OCI-LY1 (cell line): ENCODE measurements at regions not wholly inside any gene's neighbourhood (a gene's known extent, or its start where the extent isn't known, plus 50 kb on each side); places are given as distances from the start of the nearest gene placed in this dataset.

Source experiments
- H2AFZ ChIP-seq: fragments of 200-600 bp; sonication (generic), shearing (Covaris generic); 2 replicates; pipeline ENCODE4 v1.6.0; 2014; ENCODE audit warnings: antibody characterized with exemption, mild to moderate bottlenecking, low read length
- H3F3A ChIP-seq: fragments of 200-600 bp; sonication (generic), shearing (Covaris generic); 2 replicates; pipeline ENCODE4 v1.6.0; 2014; ENCODE audit warnings: mild to moderate bottlenecking, antibody characterized with exemption, low read length, moderate library complexity; ENCODE audit not compliant: insufficient read depth
- H3K27ac ChIP-seq: fragments of 200-600 bp; sonication (generic); 2 replicates; pipeline ENCODE4 v1.5.1; 2014; ENCODE audit warnings: low read length, mixed run types, mild to moderate bottlenecking, low read depth; ENCODE audit not compliant: poor library complexity, severe bottlenecking
- H3K27me3 ChIP-seq: fragments of 200-600 bp; sonication (generic); 2 replicates; pipeline ENCODE4 v1.6.0; 2014; ENCODE audit warnings: antibody characterized with exemption, mild to moderate bottlenecking, low read length, moderate library complexity; ENCODE audit not compliant: insufficient read depth
- H3K36me3 ChIP-seq: fragments of 200-600 bp; sonication (generic); 2 replicates; pipeline ENCODE4 v1.6.1; 2014; ENCODE audit warnings: mild to moderate bottlenecking, antibody characterized with exemption, low read length, moderate library complexity, mixed read lengths; ENCODE audit not compliant: insufficient read depth
- H3K4me1 ChIP-seq: fragments of 200-600 bp; sonication (generic); 2 replicates; pipeline ENCODE4 v1.5.1; 2014; ENCODE audit warnings: mild to moderate bottlenecking, low read length, moderate library complexity; ENCODE audit not compliant: insufficient read depth, severe bottlenecking
- H3K4me2 ChIP-seq: fragments of 200-600 bp; sonication (generic), shearing (Covaris generic); 2 replicates; pipeline ENCODE4 v1.6.1; 2014; ENCODE audit warnings: low read length
- H3K4me3 ChIP-seq: fragments of 200-600 bp; sonication (generic); 2 replicates; pipeline ENCODE4 v1.5.1; 2014; ENCODE audit warnings: low read length, low read depth, mild to moderate bottlenecking, mixed read lengths; ENCODE audit not compliant: poor library complexity, severe bottlenecking
- H3K79me2 ChIP-seq: fragments of 200-600 bp; shearing (Covaris generic); 2 replicates; pipeline ENCODE4 v1.6.1; 2016; ENCODE audit warnings: mixed run types, low read length, mixed read lengths; ENCODE audit not compliant: insufficient read depth
- H3K9ac ChIP-seq: fragments of 200-600 bp; sonication (generic), shearing (Covaris generic); 2 replicates; pipeline ENCODE4 v1.6.1; 2014; ENCODE audit warnings: mild to moderate bottlenecking, low read length, mixed read lengths
- H3K9me2 ChIP-seq: fragments of 200-600 bp; sonication (generic), shearing (Covaris generic); 2 replicates; pipeline ENCODE4 v1.6.1; 2014; ENCODE audit warnings: low read depth, mild to moderate bottlenecking, low read length, mixed read lengths
- H3K9me3 ChIP-seq: fragments of 200-600 bp; shearing (Covaris generic); 2 replicates; pipeline ENCODE4 v1.6.1; 2014; ENCODE audit warnings: low read length, mixed read lengths
- H4K20me1 ChIP-seq: fragments of 200-600 bp; sonication (generic), shearing (Covaris generic); 2 replicates; pipeline ENCODE4 v1.6.0; 2016; ENCODE audit warnings: mild to moderate bottlenecking, low read length; ENCODE audit not compliant: insufficient read depth
- EZH2 ChIP-seq: fragments of 200-600 bp; sonication (generic), shearing (Covaris generic); IDR thresholded peaks from 2 replicates; pipeline ENCODE4 v1.8.0; 2017; ENCODE audit warnings: borderline replicate concordance, mixed run types, mild to moderate bottlenecking, antibody characterized with exemption, low read length, moderate library complexity, mixed read lengths
- TF ChIP-seq, protein P1 (sequence below): fragments of 200-600 bp; sonication (generic), shearing (Covaris generic); IDR thresholded peaks from 2 replicates; pipeline ENCODE4 v1.5.1; 2017; ENCODE audit warnings: mild to moderate bottlenecking, antibody characterized with exemption, low read length, moderate library complexity, mixed read lengths

DNA sequence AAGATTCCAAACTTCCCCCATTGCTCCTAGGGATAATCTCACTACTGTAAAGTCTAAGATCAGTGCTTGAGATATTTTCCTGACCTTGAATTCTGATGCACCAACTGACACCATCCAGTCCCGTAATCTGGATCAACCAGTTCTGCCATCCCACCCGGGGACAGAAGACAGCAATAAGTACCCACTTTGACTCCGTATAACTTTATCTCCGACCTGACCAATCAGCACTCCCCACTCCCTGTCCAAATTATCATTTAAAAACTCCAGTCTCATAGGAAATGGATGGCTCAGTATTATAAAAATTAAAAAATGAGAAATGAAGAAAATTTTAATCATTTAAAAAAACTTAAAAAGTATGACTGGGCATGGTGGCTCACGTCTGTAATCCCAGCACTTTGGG lies 61.4 kb upstream of the ABCC4 start:
- H3K27ac ChIP-seq: no peak overlapping the region
- no peaks in the 10 kb centered on the region for H3K9me2 ChIP-seq
- H3K9ac ChIP-seq: no peak overlapping the region
- no peaks in the 10 kb centered on the region for H4K20me1 ChIP-seq
- no peak overlapping the region for H2AFZ ChIP-seq
- no peaks in the 10 kb centered on the region for H3K9me3 ChIP-seq
- H3K79me2 ChIP-seq: no peaks in the 10 kb centered on the region
- no peak overlapping the region for H3K4me2 ChIP-seq
- no peaks in the 10 kb centered on the region for H3K36me3 ChIP-seq
- no peaks in the 10 kb centered on the region; the same call in 1 of the 2 replicates for H3K27me3 ChIP-seq
- no peaks in the 10 kb centered on the region for H3F3A ChIP-seq
- TF ChIP-seq, protein P1, sequence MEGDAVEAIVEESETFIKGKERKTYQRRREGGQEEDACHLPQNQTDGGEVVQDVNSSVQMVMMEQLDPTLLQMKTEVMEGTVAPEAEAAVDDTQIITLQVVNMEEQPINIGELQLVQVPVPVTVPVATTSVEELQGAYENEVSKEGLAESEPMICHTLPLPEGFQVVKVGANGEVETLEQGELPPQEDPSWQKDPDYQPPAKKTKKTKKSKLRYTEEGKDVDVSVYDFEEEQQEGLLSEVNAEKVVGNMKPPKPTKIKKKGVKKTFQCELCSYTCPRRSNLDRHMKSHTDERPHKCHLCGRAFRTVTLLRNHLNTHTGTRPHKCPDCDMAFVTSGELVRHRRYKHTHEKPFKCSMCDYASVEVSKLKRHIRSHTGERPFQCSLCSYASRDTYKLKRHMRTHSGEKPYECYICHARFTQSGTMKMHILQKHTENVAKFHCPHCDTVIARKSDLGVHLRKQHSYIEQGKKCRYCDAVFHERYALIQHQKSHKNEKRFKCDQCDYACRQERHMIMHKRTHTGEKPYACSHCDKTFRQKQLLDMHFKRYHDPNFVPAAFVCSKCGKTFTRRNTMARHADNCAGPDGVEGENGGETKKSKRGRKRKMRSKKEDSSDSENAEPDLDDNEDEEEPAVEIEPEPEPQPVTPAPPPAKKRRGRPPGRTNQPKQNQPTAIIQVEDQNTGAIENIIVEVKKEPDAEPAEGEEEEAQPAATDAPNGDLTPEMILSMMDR: no peak
- TF ChIP-seq EZH2: no peak
- no peak overlapping the region for H3K4me3 ChIP-seq
- peaks cover 3% of the 10 kb centered on the region for H3K4me1 ChIP-seq

DNA sequence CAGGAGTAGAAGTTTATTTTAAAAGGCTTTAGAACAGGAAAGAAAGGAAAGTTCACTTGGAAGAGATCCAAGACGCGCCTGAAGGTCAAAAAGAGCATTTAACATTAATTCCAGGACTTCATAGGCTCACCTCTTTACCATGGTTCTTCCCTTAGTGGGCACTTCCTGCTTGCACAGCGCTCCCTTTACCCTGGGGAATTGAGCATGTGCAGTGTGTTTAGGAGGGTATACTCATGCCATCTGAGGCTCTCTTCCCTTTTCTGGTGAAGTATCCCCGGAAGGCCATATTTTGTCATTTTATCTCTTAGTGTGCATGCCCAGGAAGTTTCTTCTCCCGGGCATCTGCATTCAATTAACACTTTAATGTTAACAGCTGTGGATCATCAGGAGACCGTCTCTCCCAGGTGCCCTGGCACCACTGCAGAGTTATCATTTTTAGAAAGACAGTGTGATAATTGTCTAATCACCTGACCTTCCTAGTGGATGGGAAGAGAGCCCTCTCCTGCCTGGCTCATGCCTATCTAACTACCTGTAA lies 66.1 kb upstream of the ABCC4 start:
- Histone ChIP-seq H3K9me2 (no peaks in the 10 kb centered on the region), H3K27me3 (no peaks in the 10 kb centered on the region; the same call in 1 of the 2 replicates), H3K79me2 (no peaks in the 10 kb centered on the region), H3K4me1 (peaks cover 3% of the 10 kb centered on the region), H3K9ac (no peak overlapping the region), H3F3A (no peaks in the 10 kb centered on the region), H3K9me3 (no peaks in the 10 kb centered on the region), H3K27ac (no peak overlapping the region), H2AFZ (no peak overlapping the region), H3K4me2 (no peak overlapping the region), H3K36me3 (no peaks in the 10 kb centered on the region), H4K20me1 (no peaks in the 10 kb centered on the region), H3K4me3 (no peak overlapping the region)
- TF ChIP-seq, protein P1: no peak
- TF ChIP-seq EZH2: no peak

DNA sequence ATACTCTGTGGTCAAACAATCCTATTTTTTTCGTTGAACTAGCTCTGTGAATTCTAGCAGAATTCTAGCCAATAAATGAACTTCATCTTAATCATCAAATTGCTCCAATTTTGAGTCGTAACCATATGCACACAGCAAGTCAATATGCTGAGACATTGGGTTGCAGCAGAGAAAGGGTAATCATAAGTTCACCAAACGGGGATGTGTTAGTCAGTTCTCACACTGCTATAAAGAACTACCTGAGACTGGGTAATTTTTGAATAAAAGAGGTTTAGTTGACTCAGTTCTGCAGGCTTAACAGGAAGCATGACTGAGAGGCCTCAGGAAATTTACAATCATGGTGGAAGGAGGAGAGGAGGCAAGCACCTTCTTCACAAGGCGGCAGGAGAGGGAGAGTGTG lies 67.7 kb upstream of the ABCC4 start:
- Histone ChIP-seq H4K20me1 (no peaks in the 10 kb centered on the region), H3K27me3 (no peaks in the 10 kb centered on the region; the same call in 1 of the 2 replicates)
- TF ChIP-seq, protein P1: no peak
- TF ChIP-seq EZH2: no peak

More for the DNA sequence above, 67.7 kb upstream of the ABCC4 start:
- no peaks in the 10 kb centered on the region for H3K9me3 ChIP-seq
- H3K79me2 ChIP-seq: no peaks in the 10 kb centered on the region
- H3K9me2 ChIP-seq: no peaks in the 10 kb centered on the region
- H3F3A ChIP-seq: no peaks in the 10 kb centered on the region
- H3K4me2 ChIP-seq: no peak overlapping the region
- peaks cover 3% of the 10 kb centered on the region for H3K4me1 ChIP-seq
- H3K4me3 ChIP-seq: no peak overlapping the region
- no peak overlapping the region for H3K27ac ChIP-seq
- no peak overlapping the region for H2AFZ ChIP-seq
- no peaks in the 10 kb centered on the region for H3K36me3 ChIP-seq
- H3K9ac ChIP-seq: no peak overlapping the region
